IPS-20b (cell line): ENCODE measurements at regions not wholly inside any gene's neighbourhood (a gene's known extent, or its start where the extent isn't known, plus 50 kb on each side); places are given as distances from the start of the nearest gene placed in this dataset.

Source experiments
- H3K27ac ChIP-seq: one replicate; pipeline ENCODE4 v1.5.1; 2013; ENCODE audit warnings: low read length
- H3K27me3 ChIP-seq: 2 replicates; pipeline ENCODE4 v1.6.1; 2013; ENCODE audit warnings: mild to moderate bottlenecking, low read length, inconsistent platforms; ENCODE audit not compliant: insufficient read depth
- H3K36me3 ChIP-seq: 2 replicates; pipeline ENCODE4 v1.6.1; 2013; ENCODE audit warnings: low read depth, mild to moderate bottlenecking, inconsistent platforms, low read length, moderate library complexity; ENCODE audit not compliant: insufficient read depth
- H3K4me1 ChIP-seq: 2 replicates; pipeline ENCODE4 v1.6.1; 2013; ENCODE audit warnings: mild to moderate bottlenecking, control low read depth, inconsistent platforms, low read length, moderate library complexity; ENCODE audit not compliant: insufficient read depth
- H3K4me3 ChIP-seq: 2 replicates; pipeline ENCODE4 v1.5.1; 2013; ENCODE audit warnings: mild to moderate bottlenecking, low read length, inconsistent platforms
- H3K9ac ChIP-seq: 2 replicates; pipeline ENCODE4 v1.6.1; 2013; ENCODE audit warnings: low read depth, mild to moderate bottlenecking, inconsistent platforms, low read length, moderate library complexity
- H3K9me3 ChIP-seq: 2 replicates; pipeline ENCODE4 v1.6.1; 2013; ENCODE audit warnings: mild to moderate bottlenecking, low read depth, low read length, inconsistent platforms; ENCODE audit not compliant: insufficient read depth

DNA sequence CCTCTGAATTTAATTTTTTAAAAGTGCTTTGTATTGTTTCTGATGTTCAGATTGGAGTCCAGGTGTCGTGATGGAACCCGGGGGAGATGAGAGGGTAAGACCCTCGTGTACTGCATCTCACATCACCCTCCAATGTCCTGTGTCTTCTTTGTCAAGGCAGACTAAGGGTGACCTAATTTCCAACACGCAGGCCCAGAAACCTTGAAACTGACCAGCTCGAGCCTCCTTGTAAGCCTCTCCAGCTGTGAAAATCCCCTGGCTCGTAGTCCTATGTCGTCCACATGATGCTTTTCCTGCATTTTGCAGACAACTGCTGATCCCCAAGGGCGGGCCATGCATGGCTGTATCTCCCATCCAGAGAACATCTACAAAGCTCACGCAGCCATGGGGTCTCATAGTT lies 220.2 kb downstream of the ARHGAP12 start:
- no peak overlapping the region for H3K27ac ChIP-seq

DNA sequence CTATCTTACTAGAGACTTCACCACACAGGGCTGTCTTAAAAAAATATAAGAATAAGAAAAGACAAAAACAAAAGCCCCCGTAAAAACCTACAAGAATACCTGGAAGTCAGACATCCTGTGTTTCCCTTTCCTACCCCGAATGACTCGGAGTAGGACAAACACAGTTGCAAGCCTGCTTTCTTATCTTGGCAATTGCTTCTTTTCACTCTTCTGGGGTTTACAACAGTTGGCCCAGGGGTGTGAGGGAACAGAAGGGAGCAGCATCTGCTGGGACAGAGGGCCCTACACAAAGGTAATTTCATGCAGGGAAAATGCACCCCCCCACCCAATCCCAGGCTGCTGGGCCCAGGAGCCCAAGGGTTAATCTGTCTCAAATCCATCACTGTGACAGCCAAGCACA lies 220.6 kb downstream of the ARHGAP12 start:
- Histone ChIP-seq H3K27ac (no peak overlapping the region), H3K9me3 (peaks cover 36% of the 10 kb centered on the region), H3K4me3 (no peak overlapping the region), H3K4me1 (peaks cover 15% of the 10 kb centered on the region; the same call in 1 of the 2 replicates), H3K27me3 (no peaks in the 10 kb centered on the region), H3K9ac (peak overlapping the region; percentile 4; the same call in 1 of the 2 replicates), H3K36me3 (no peaks in the 10 kb centered on the region)

More for the DNA sequence above, 220.2 kb downstream of the ARHGAP12 start:
- no peaks in the 10 kb centered on the region for H3K27me3 ChIP-seq
- no peak overlapping the region for H3K4me3 ChIP-seq
- H3K9ac ChIP-seq = peak overlapping the region; percentile 7; the same call in 1 of the 2 replicates
- H3K9me3 ChIP-seq = peaks cover 32% of the 10 kb centered on the region
- no peaks in the 10 kb centered on the region for H3K36me3 ChIP-seq
- peaks cover 15% of the 10 kb centered on the region; the same call in 1 of the 2 replicates for H3K4me1 ChIP-seq

DNA sequence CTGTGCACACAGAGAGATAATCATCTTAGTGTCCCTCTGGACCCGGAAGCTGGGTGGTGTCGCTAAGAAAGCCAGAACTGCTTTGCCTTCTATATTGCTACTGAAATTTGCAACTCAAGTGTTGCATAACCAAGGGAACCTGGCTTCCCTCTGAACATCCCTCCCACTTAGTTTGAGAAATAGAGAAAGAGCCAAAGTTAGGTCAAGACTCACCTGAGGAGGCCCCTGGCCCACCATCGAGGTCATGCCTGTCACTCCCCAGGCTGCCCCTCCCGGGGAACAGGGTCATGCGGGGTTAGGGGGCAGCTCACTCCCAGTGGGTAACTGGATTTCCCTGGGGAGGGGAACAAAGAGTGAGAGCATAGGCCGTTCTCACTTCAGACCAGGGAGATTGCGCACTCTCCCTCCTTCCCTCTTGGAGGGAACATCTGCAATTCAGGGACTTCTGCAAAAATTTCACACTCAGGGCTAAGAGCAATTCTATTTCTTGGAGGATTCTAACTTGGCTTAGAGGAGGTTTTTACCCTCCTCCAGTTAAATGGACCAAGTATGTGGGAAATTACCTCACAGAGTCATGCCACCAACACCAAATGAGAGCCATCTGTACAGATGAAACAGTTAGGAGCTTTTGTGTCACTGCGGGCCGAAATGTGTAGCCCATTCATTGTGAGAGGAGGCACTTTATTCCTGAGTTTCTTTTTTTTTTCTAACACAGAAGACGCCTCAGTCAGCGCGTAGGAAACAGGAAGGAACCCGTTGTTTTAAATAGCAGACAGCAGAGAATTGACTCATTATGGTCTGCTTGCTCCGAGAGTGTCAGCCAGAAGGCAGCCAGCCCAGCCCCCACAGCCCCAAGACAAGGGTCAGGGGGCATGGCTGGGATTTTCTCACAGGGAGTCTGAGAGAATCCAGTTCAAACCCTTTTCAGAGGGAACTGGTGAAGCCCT lies 221.3 kb downstream of the ARHGAP12 start:
- Histone ChIP-seq H3K27ac (no peak overlapping the region), H3K9ac (peak overlapping the region; percentile 4; the same call in 1 of the 2 replicates), H3K36me3 (no peaks in the 10 kb centered on the region), H3K27me3 (no peaks in the 10 kb centered on the region), H3K4me3 (no peak overlapping the region), H3K4me1 (peaks cover 15% of the 10 kb centered on the region; the same call in 1 of the 2 replicates), H3K9me3 (peaks cover 41% of the 10 kb centered on the region)

DNA sequence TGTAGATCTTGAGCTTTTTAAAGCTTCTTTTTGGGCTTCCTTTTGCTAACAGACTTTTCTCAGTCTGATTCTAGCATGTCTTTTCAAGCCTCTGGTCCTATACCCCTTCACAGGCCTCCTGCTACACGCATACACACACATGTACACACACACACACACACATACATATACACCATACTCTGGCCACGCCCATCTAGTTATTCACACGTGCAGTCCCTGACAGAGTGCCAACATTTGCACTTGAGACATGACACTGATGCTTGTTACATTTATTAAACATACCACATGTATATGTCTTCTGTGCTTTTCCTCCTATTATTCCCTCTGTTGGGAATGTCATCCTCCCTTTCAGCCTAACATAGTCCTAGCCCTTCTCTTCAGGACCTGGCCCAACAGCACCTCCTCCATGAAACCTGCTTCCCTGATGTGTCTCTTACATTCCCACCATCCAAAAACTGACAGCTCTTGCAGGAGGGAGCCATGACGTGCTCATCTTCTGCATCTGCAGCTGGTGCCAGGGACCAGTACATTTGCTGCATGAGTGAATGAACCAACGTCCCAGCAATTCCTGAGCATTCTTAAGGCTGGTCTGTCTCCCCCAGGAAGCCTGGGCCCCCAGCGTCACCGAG lies 222.1 kb downstream of the ARHGAP12 start:
- no peak overlapping the region for H3K27ac ChIP-seq
- H3K36me3 ChIP-seq = no peaks in the 10 kb centered on the region
- H3K4me3 ChIP-seq = no peak overlapping the region
- peaks cover 40% of the 10 kb centered on the region for H3K9me3 ChIP-seq
- H3K9ac ChIP-seq = no peak overlapping the region
- H3K27me3 ChIP-seq = no peaks in the 10 kb centered on the region
- H3K4me1 ChIP-seq = peaks cover 15% of the 10 kb centered on the region; the same call in 1 of the 2 replicates

DNA sequence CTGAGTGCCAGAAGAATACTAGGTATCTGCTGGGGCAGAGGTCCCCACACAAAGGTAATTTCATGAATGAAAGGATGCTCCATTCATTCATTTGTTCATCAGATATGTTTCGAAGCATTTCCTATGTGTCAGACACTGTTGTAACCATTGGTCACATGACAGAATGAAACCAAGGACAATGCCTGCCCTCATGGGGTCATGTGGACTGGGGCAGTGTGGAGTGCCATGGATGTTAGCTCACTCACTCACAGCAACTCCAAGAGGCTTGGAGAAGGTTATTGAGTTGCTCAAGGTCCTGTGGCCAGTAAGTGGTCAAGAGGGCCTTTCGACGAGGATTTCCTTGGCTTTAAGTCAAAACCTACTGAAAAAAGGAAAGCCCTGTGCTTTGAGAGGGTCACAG lies 223.5 kb downstream of the ARHGAP12 start:
- no peaks in the 10 kb centered on the region for H3K27me3 ChIP-seq
- no peak overlapping the region for H3K9ac ChIP-seq
- no peak overlapping the region for H3K27ac ChIP-seq
- no peak overlapping the region for H3K4me3 ChIP-seq
- H3K4me1 ChIP-seq = peaks cover 15% of the 10 kb centered on the region; the same call in 1 of the 2 replicates
- peaks cover 27% of the 10 kb centered on the region for H3K9me3 ChIP-seq
- no peaks in the 10 kb centered on the region for H3K36me3 ChIP-seq

DNA sequence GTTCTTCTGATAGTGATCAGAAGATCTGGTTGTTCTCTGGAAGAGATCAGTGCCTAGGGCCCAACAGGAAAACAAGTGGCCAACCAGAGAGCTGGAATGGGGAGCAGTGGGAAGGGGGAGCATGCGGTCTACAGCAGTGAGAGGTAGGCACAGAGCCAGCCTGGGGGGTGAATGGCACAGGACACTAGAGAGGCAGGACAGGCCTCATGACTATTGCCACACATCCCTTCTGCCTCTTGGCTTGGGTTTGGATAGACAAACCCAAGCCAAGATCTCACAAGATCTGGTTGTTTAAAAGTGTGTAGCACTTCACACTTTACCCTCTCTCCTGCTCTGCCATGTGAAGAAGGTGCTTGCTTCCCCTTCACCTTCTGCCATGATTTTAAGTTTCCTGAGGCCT lies 224.4 kb downstream of the ARHGAP12 start:
- H3K27me3 ChIP-seq = no peaks in the 10 kb centered on the region
- no peak overlapping the region for H3K4me3 ChIP-seq
- no peak overlapping the region for H3K9ac ChIP-seq
- H3K27ac ChIP-seq = no peak overlapping the region
- peaks cover 27% of the 10 kb centered on the region for H3K9me3 ChIP-seq
- peaks cover 15% of the 10 kb centered on the region; the same call in 1 of the 2 replicates for H3K4me1 ChIP-seq
- no peaks in the 10 kb centered on the region for H3K36me3 ChIP-seq

DNA sequence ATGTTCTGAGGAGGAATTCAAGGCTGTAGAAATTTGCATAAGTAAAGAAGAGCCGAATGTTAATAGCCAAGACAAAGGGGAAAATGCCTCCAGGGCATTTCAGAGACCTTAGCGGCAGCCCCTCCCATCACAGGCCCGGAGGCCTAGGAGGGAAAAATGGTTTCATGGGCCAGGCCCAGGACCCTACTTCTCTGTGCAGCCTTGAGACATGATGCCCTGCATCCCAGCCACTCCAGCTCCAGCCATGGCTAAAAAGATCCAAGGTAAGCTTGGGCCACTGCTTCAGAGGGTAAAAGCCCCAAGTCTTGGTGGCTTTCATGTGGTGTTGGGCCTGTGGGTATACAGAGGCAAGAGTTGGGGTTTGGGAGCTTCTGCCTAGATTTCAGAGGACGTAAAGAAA lies 225.7 kb downstream of the ARHGAP12 start:
- Histone ChIP-seq H3K9me3 (peaks cover 27% of the 10 kb centered on the region), H3K9ac (no peak overlapping the region), H3K27ac (no peak overlapping the region), H3K4me1 (peaks cover 7% of the 10 kb centered on the region; the same call in 1 of the 2 replicates), H3K4me3 (no peak overlapping the region; the same call in 1 of the 2 replicates), H3K36me3 (no peaks in the 10 kb centered on the region), H3K27me3 (no peaks in the 10 kb centered on the region)

DNA sequence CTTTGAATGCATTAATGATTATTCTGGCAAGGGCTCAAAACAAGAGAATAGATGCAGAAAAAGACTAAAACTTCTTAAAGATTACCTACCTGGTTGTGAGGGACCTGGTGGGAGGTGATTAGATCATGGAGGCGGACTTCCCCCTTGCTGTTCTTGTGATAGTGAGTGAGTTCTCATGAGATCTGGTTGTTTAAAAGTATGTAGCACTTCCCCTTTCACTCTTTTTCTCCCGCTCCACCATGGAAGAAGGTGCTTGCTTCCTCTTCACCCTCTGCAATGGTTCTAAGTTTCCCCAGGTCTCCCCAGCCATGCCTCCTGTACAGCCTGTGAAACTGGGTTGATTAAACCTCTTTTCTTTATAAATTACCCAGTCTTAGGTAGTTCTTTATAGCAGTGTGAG lies 226.6 kb downstream of the ARHGAP12 start:
- no peaks in the 10 kb centered on the region for H3K4me1 ChIP-seq

DNA sequence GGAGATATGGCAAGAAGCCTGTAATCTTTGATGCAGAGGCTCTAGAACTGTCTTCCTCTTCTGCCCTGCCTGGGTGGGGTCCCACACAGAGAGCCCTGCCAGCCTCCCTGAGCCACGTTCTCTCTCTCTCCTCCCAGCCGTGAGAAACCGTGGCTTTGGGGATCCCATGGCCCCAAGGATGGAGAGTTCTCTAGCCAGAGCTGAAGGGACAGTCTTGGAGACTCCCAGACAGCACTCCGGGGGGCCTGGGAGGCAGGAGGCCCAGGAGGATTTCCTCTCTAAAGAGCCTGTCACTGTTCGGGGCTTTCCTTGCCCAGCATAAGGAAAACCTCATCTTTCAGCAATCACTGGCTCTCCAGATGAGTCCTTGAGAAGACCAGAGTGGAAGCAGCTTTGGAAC lies 227.1 kb downstream of the ARHGAP12 start:
- H3K9ac ChIP-seq = no peak overlapping the region
- no peaks in the 10 kb centered on the region for H3K4me1 ChIP-seq
- H3K27ac ChIP-seq = no peak overlapping the region
- no peaks in the 10 kb centered on the region for H3K36me3 ChIP-seq
- H3K4me3 ChIP-seq = no peak overlapping the region
- peaks cover 27% of the 10 kb centered on the region for H3K9me3 ChIP-seq
- H3K27me3 ChIP-seq = no peaks in the 10 kb centered on the region

More for the DNA sequence above, 226.6 kb downstream of the ARHGAP12 start:
- Histone ChIP-seq H3K4me3 (no peak overlapping the region), H3K27ac (no peak overlapping the region), H3K36me3 (no peaks in the 10 kb centered on the region), H3K9ac (no peak overlapping the region), H3K9me3 (peaks cover 27% of the 10 kb centered on the region), H3K27me3 (no peaks in the 10 kb centered on the region)

DNA sequence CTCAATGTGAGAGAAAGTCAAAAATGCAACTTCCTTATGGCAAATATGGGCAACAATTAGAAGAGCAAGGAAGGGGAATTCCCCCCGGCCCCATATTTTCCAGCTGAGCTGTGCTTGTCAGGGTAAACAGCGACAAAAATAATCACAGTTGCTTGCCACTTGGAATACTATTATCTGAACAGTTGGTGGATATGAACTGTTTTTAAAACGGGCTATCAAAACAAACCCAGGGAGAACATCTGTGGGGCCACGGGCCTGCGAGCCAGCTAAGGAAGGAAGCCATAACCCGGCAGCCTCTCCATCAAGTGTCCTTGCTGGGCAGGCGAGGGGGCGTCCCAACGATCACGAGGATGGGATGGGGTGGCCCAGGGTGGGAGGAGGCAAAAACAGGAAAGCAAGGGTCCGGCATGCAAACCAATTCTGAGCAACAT lies 228.4 kb downstream of the ARHGAP12 start:
- Histone ChIP-seq H3K9ac (no peak overlapping the region), H3K4me1 (no peaks in the 10 kb centered on the region; the same call in 1 of the 2 replicates), H3K36me3 (no peaks in the 10 kb centered on the region), H3K4me3 (no peak overlapping the region), H3K27ac (no peak overlapping the region), H3K27me3 (no peaks in the 10 kb centered on the region), H3K9me3 (peaks cover 27% of the 10 kb centered on the region)

DNA sequence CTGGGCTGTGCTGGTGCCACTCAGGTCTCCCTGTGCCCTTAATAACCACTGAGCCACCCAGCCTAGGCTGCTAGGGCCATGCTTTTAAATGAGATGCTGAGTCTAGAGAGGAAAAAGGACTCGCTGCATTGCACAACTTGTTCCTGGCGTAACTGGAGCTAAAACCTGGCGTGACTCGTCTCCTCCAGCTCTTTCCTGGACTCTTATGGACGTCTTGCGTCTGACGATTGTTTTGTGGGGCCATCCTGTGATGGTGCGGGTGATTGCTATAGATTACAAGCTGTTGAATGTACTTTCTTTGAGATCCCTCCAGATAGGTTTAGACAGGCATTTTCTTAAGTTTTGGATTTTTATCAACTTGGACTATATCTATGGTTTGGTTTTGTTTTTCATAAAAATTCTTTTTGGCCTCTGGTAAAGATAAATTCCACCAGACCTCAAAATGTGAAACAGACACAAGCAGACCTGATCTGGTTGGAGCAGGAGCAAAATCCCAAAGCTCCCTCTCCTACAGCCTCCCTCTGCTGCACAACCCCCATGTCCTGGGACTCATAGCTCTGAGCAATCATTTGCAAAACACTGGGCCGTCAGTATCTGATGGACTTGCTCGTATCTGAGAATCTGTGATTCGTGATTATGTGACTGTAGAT lies 230.3 kb downstream of the ARHGAP12 start:
- H3K4me1 ChIP-seq = peaks cover 8% of the 10 kb centered on the region; the same call in 1 of the 2 replicates
- H3K9ac ChIP-seq = no peak overlapping the region
- no peak overlapping the region for H3K27ac ChIP-seq
- H3K36me3 ChIP-seq = no peaks in the 10 kb centered on the region
- no peaks in the 10 kb centered on the region for H3K27me3 ChIP-seq
- no peak overlapping the region for H3K4me3 ChIP-seq
- H3K9me3 ChIP-seq = peaks cover 16% of the 10 kb centered on the region
